ENCODE measurements at regions not wholly inside any gene's neighbourhood (a gene's known extent, or its start where the extent isn't known, plus 50 kb on each side); places are given as distances from the start of the nearest gene placed in this dataset.

DNA sequence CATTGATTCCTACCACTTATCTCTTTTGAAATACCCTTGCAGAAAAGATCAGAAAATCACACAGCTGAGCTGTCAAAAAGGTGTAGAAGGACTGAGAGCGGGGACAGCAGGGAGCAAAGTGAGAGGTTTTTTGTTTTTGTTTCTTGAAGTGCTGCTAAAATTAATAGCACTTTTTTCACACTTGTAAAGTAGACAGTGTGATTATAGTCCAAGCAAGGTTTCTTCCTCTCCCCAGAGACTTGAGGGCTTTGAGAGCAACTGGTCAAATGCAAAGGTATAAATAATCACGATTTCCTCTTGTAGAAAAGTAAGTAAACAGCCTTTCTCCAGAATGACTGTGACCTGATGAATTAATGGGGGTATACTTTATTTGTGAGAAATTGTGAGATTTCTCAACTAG, 326.9 kb downstream of the ZNF608 start:
- no peak for DNase-seq (ENCODE audit: low read depth)

DNA sequence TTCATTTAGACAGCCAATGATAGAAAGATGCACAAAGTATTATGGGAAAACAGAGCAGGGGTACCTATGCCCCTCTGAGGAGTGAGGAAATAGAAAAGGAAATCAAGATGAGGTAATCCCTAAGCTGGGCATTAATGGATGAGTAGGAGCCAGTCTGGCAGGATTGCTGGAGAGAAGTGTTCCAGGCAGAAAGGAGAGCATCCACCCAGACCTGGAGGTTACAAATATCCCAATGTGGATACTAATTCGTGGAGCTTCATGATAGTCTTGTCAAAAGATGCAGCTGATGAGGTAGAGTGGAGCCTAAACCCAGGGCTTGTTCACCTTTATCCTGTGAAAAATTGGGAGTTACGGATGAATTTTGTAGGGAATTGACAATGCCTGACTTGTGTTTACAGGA, 328.0 kb downstream of the ZNF608 start:
- DNase-seq (ENCODE audit: low read depth), result no peak

DNA sequence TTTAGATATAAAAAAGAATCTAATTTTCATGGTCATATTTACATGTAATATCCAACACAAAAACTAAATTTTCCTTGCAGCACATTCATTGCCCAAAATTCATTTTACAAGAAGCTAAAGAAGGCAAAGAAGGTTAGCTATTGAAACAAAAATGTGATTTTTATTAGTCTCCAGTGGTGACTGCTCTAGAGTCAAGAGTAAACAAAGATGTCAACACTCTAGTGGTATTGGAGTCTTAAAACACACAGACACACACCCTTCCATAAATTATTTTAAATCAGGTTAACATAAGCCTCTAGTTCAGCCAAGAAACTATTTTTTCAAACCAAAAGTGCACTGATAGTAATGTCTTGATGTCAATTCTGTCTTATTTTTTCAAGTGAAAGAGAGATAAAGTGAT, 329.2 kb downstream of the ZNF608 start:
- no peak for DNase-seq (ENCODE audit: low read depth)

DNA sequence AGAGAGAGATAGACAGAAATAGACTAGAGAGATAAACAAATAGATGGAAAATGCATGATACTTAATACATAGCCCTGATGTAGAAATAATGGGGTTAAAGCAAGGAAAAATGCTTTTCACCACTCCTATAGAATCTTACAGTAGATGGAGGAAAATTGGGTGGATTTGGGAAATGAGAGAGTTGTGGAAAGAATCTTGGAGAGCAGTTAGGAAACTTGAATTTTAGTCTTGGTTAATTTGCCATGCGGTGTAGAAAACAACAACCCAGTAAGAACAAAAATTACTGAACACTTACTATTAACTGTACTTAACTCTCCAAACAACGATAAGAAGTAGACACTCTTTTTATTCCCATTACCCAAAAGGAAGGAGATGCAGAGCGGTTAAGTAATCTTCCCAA, 329.8 kb downstream of the ZNF608 start:
- no peak for DNase-seq (ENCODE audit: low read depth)

DNA sequence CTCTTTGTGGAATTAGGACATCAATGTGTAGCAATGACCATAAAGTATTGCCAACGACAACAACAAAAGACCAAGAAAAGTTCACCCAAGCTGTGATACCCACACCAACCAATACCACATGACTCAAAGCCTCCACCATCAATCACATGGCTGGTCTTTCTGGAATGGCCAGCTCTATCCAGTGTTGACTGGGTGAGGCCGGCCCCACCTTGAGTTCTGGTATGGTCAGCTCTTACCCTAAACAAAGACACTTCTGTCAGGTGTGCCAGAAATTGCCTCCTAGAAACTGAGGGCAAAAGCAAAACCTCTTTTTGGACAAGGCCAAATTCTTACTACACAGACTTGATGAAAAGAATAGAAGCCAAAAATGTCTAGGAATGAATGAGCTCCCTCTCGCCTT, 331.5 kb downstream of the ZNF608 start:
- no peak for DNase-seq (ENCODE audit: low read depth)

DNA sequence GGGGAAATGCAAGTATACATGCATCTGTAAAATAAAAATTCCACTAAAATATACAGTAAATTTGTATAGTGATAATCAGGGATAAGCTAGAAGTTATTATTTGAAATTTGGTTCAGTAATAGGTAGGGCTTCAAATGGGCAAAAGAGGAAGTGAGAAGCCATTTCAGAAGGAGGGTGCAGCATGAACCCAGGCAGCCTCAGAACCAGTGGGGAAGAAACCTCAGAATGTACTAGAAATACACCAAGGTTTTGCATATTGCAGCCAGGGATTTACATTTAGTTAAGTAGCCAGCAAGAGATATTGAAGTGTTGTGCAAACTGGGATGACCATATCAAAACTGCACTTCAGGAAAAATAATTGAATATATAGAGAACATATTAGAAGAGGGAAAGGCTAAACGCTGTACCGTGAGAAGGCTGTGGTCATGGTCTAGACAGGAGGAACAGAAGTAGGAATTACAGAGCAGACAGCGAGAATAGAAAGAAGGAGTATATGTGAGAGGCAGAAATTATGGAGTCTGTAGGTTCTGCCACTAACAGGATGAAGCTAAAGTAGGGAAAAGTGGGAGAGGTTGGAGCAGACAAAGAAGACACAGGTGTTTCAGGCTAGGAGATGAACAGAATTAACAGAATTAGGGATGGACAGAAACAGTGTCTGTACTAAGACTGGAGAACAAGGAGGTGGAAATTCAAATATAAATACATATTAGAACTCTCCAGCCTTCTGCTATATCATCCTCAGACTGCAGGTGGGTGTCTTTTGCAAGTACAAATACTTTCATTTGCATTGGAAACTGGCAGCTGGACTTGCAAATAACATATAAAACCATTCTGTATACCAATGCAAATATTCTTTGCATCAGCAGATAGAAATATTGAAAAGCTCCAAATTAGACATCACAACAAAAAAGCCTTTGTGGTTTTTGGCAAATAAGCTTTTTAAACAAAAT, 335.6 kb downstream of the ZNF608 start:
- no peak for DNase-seq (ENCODE audit: low read depth)

DNA sequence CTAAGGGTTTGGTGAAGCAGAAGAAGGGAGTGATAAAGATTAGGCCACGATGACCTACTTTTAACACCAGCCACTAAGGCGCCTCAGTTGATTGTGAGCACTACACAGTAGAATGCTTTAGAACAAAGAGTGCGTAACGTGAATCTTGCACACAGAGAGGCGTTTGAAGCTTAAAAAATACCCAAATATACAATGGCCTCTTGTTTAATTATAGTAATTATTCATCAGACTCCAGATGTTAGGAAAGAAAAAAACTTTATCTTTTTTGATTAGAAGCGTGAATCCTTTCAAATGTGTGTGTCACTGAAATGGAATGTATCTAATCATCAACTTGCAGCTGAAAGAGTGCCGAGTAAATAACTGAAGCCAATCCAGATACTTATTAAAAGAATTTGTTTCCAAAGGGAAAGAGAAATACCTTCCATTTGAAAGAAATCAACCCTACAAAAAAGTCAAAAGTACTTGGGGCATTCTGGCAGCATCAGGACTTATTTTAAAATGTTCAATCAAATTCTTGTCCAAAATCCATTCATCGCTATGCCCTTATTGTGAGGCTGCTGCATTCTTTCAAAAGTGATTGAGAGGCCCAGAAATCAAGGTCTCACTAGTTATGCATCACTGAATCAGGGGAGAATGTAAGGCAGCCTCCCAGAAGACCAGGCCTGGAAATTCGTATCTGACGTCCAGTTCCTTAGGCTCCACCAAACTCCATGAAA, 337.5 kb downstream of the ZNF608 start:
- DNase-seq (ENCODE audit: low read depth), result no peak

DNA sequence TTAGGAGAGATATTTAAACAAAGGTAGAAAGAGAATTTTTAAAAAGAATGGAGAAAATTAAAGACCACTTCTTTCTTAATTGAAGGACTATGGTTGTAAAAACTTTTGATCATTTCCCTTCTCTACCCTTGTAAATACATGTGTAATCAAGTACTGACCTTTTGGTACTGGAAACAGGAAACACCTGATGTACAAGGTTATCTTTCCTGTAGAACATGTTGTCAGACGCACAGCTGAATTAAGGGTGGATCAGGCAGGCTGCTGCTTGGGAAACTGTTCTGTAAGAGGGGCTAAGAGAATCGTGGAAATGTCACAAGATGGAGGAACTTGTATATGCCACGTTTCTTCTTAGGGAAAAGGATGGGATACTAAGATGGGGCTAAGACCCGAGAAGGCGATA, 341.6 kb downstream of the ZNF608 start:
- DNase-seq (ENCODE audit: low read depth), result no peak

DNA sequence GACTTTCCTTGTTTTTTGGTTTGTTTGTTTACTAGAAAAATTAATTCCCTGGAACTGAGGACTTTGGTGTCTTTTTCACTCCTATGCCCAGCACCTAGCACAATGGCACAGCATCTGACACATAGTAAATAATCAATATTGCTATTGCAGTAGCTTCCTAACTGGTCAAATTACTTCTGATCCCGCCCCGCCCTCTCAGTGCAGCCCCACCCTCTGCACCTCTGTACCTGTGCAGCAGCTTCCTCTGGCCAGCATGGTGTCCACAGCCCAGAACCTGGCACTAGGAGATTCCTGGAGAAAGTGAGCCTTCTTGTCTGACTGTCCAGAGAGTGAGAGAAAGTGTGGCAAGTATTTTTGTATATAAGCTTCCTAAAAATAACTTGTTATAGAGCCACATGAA, 343.2 kb downstream of the ZNF608 start:
- no peak for DNase-seq (ENCODE audit: low read depth)

DNA sequence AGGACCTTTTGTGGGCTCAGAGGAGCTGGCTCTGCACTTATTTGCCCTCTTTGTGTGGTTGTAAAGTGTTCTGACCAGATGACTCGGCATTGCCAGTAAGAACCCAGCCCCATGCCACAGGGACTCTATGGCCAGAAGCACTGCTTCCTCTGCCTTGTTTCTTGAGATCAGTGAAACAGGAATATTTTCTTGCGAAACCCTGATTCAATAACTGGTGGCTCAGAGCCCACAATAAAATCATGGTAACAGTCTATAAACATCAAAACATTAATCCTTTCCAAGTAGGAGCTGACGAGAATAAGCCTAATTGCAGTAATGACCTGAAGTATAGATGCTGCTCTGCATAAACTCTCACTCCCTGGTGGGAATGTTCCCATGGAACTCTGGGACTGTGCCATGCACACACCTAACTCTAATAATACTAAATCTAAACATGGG, 344.3 kb downstream of the ZNF608 start:
- no peak for DNase-seq (ENCODE audit: low read depth)

DNA sequence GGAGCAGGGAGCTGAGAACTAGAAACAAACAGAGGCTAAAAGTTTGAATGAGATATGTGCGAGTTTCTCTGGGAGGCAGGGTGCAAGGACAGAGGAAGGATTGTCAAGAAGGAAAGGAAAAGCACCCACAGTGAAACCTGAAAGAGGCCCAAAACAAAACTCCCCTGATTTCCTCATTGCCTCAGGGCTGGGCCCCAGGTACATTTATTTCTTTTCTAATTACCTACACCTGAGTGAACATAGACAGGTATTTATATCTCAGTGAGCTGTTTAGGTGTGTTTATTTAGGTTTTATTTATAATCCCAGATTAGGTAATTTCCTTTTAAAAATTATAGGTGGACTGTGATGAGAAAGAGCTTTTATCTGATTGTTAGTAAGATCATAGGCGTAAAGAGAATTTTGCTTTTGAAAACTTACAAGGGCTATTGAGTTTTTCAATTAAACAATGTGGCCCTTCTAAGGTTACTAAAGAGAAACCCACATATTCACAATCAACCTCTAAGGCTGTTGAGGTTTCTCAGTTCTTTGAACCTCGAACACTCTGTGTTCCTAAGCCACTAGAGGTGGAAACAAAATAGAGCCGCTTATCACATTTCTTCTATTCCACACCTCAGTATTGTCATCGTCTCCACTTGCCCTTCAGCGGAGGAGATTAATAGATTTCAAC, 344.8 kb downstream of the ZNF608 start:
- DNase-seq (ENCODE audit: low read depth), result no peak

DNA sequence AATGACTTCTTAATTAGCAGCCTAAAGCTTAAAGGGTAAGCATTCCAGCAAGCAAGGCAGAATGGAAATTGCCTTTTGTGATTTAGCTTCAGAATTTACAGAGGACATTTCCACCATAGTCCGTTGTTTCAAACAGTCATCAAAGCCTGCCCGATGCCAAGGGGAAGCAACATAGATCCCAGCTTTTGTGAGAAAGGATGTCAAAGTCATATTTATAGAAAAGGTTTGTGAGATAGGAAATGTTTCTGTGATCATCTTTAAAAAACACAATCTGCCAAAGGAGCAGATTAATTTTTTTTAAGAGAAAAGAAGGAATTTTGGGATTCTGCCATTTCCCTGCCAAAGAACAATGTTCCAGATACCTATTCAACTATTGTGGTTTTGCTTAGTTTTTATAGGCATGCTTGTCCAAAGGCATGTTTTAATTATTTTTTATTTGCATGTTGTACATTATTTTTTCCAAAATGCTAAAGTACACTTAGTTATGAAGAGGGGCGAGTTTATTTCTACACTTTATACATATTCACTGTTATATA, 346.9 kb downstream of the ZNF608 start:
- DNase-seq (ENCODE audit: low read depth), result no peak

DNA sequence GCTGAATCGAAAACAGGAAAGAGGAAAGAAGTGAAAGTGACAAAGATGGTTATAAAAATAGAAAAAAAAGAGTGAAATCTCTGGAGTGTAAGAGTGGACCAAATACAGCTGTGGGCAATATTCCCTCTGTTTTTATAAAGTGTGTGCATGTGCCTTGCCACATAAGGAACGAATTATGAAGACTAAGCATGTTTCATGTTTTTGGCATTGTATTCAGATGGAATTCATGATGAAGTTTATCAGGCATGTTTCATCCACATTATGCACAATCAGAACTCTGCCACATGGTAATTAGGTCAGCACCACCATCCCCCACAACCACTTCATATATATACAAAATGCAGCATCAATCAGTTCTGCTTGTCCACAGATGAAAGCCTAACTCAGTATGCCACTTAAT, 348.0 kb downstream of the ZNF608 start:
- no peak for DNase-seq (ENCODE audit: low read depth)

DNA sequence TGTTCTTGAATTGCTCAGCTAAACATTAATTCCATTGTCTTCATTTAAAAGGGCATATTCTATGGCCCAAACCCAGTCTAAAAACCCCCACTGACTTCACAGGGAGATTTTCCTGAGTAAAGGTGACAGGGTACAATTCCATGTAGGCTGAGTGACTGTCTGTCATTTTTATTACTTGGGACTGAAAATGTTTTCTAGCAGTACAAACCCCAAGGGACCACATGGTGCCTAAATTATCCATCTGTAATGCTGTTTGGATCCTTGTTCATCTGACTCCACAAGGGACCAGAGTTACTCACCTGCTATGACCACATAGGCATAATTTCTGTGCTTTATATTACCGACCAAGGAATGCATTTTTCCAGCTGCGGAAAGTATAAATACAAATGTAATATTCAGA, 349.1 kb downstream of the ZNF608 start:
- no peak for DNase-seq (ENCODE audit: low read depth)

DNA sequence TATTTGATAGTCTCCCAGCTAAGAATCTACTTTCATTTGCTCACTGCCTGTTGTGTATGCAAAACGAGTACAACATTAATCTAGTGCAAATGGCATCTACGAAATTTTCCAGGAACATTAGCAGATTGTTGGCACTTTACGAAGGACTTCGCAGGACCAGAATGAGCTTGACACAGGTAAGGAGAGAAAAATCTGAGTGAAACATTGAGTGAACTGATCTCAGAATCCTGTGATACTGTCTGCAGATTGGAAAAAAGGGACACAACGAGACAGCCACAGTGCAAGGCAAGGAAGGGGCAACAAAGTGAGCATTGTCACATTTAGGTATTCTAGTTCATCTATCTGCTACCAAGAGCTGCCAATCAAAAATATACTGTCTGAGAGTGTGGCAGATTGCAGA, 350.5 kb downstream of the ZNF608 start:
- DNase-seq (ENCODE audit: low read depth), result no peak

DNA sequence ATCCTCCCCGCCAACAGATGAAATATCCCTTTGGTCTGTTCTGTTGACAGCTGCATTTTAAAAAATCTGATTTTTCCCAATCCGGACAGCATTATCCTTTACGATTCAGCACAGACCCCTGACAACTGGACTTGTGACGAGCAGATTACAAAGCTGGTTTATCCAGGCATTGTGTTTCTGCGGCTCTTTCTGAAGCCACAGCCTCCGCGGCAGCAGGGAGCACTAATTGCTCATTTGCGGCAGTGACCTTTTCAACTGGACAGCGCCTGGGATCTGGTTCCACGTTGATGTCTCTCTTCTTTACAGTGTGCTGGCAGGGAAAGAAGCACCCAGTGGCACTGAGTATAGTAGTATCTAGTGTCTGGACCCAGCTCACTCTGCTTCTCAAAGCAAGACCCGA, 351.2 kb downstream of the ZNF608 start:
- no peak for DNase-seq (ENCODE audit: low read depth)

DNA sequence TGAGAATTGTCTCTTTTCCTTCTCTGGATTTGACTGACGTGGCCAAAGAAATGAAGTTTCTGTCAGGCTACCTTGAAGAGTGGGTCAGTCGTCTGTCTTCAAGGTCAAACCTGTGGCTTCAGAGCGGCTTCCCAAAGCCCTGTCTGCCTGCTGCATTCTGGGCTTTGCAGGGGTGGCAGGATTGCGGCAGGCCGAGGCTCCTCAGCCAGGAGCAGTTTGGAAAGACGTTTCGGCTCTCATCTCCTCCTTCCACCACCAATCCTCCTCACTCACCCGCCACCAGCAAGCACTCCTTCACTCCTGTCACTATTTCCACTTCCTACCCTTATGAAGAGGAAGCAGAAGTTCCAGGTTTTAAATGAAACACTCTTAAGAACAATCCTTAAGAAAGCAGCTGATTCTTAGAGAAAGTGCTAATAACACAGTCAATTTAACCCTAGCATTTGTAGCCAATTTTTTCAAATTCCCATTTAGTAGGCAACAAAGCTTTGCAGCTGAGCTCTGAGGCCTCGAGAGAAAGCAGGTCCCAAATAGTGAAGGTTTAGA, 351.7 kb downstream of the ZNF608 start:
- DNase-seq (ENCODE audit: low read depth), result no peak

DNA sequence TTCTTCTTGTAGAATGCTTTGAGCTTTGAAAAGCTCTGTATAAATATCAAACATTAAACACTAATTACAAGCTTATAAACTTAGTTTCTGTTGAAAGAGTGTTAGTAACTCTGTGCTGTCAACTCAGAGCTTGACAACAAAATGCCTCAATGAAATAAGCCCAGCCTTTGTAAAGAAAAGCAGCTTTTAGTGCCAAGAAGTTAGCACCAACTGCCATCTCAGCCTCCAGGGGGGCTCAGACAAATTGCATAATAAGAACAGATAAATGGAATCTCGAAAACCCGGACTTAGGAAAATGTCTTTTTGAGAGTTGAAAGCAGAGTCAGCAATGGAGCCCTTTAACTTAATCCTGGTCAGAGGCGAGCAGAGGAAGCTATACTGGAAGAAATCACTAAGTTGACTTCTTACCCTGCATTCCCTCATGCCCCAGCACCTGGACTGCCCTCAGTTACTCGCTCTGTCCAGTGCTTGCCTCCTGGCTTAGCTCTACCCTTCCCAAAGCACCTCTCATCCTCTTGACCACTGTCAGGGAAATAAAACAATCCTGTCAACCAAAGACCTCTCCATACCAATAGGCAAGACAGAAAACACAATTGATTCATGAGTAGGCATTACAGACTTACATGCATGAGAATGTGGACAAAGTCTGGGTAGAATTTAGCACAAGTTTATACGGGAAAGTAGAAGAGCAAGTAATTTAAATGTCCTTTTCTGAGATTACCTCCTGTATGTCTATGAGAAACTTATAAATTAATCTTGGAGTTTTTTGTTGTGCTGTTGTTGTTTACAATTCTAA, 352.7 kb downstream of the ZNF608 start:
- no peak for DNase-seq (ENCODE audit: low read depth)

DNA sequence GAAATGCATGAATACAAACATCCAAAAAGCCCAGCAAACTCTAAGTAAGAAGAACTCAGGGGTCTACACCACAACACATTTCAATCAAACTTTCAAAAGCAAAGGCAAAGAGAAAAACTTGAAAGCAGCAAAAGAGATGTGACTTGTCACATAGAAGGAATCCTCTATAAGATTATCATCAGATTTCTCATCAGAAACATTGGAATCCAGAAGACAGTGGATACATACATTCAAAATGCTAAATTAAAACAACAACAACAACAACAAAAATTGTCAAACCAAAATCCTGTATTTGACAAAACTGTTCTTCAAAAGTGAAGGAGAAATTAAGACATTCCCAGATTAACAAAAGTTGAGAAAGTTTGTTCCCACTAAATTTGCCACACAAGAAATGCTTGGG, 362.7 kb downstream of the ZNF608 start:
- no peak for DNase-seq (ENCODE audit: low read depth)

DNA sequence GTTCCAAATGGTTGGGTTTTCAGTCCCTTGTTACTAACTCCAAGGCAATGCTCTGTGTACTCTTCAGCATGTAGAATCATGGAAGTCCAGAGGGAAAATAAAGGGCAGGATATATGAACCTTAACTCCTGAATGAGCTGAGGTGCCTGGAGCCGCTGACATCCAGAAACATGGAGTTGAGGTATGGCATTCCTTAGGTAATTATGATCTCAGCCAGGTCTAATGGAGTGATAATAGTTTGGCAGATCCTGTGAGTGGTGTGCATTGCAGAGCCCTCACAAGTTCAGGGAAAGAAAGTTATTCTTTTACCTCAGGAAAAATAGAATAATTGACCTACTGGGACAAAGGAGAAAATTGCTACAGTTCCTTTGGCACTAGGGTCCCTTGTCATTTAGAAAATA, 369.1 kb downstream of the ZNF608 start:
- DNase-seq (ENCODE audit: low read depth), result no peak

DNA sequence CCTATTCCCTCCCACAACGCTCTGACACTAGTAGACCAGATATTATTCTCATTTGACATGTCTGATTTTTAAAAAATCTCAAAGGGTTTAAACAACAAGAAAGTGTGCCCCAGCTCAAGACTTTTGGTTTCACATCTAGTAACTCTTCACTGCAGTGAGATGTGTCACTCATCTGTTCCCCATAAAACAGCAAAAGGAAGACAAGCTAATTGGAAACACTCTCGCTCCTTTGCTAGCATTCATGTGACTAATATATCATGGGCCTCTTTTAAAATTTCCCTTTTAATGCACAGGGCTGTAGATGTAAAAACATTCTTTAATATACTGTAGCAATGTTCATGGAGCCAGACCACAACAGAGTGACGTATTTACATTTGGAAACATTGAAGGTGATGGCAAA, 372.6 kb downstream of the ZNF608 start:
- DNase-seq (ENCODE audit: low read depth), result no peak

DNA sequence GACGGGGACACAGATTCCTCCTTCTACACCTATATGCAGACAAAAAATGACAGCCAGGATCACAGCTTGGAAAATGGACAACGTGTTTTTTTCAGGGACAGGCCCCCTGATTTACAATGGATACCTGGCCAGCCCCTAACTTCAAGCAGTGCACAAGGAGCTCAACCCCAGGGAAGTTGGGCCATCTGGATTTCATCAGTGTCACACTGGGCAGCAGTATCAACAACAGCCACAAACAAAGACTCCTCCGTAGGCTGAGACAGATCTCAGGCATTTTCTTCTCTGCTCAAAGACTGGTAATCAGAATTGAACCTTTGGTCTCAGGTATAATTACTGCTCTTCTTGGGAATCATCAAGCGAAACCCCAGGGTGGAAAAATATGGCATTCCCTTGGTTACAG, 374.0 kb downstream of the ZNF608 start:
- no peak for DNase-seq (ENCODE audit: low read depth)

Data from activated T-helper 9 cell treated with anti-CD3 and anti-CD28 coated beads, Interleukin-2, amount 50 U/mL, for 16 hours (primary cell).